Epithelial cell of proximal tubule (primary cell): ENCODE measurements at regions not wholly inside any gene's neighbourhood (a gene's known extent, or its start where the extent isn't known, plus 50 kb on each side); places are given as distances from the start of the nearest gene placed in this dataset.
"Not testable (repeated sequence)": the region's sequence is repeated elsewhere in the genome, so short reads cannot be mapped to it uniquely, and the experiment has no call there.

Source experiments
- DNase-seq: peaks from one replicate; pipeline ENCODE4 v3.0.0-alpha.2; 2011; ENCODE audit warnings: low read depth
- H3K4me3 ChIP-seq: 2 replicates; pipeline ENCODE4 v1.5.1; 2011; ENCODE audit warnings: low read depth, mild to moderate bottlenecking, low read length
- CTCF ChIP-seq: conservative IDR thresholded peaks from 2 replicates; pipeline ENCODE4 v1.5.1; 2012; ENCODE audit warnings: low read depth, mild to moderate bottlenecking, low read length

DNA sequence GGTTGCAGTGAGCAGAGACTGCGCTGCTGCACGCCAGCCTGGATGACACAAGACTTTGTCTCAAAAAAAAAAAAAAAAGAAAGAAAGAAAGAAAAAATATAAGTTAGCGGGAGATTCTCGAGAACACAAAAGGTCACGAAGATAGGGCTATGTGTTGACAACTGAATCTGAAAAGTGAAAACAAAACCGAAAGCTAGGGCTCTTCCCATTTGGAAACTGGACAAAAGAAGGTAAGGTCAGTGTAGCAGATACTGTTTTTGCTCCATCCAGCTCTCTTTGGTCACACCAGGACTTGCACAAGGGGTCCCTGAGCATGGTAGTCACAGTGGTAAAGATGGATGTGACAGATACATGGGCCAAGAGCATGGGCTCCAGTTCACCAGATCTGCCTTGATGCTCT is 60.4 kb upstream of the MAP10 start:
- TF ChIP-seq CTCF = no peak
- no peak overlapping the region for H3K4me3 ChIP-seq
- DNase-seq = no peak

- DNase-seq = not testable (repeated sequence)
Observed at GRCh38 chr1:232745698-232746097, 59.5 kb upstream of the MAP10 start.

GRCh38 chr1:232748910-232749368 is 56.3 kb upstream of the MAP10 start:
- DNase-seq = no peak
- H3K4me3 ChIP-seq = no peak overlapping the region
- TF ChIP-seq CTCF = no peak

More at GRCh38 chr1:232745698-232746097, 59.5 kb upstream of the MAP10 start:
- H3K4me3 ChIP-seq = not testable (repeated sequence)

- no peak overlapping the region for H3K4me3 ChIP-seq
- no peak for TF ChIP-seq CTCF
- no peak for DNase-seq
Observed at GRCh38 chr1:232751393-232752140, 53.6 kb upstream of the MAP10 start.

DNA sequence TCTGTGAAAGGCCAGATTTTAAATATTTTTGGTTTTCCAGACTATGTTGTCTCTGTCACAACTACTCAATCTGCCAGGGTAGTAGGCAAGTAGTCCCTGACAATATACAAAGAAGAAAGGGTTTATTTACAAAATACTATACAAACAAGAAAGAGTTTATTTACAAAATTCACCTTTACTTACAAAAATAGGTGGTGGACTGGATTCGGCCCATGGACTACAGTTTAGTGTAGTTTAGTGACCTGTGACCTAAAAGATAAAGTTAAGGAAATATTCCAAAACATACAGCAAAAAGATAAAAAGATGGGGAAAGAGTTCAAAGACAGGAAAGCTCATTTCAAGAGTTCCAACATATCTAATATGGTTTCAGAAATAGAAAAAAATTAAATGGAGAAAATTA is 52.9 kb upstream of the MAP10 start:
- no peak for DNase-seq
- H3K4me3 ChIP-seq = no peak overlapping the region
- no peak for TF ChIP-seq CTCF

DNA sequence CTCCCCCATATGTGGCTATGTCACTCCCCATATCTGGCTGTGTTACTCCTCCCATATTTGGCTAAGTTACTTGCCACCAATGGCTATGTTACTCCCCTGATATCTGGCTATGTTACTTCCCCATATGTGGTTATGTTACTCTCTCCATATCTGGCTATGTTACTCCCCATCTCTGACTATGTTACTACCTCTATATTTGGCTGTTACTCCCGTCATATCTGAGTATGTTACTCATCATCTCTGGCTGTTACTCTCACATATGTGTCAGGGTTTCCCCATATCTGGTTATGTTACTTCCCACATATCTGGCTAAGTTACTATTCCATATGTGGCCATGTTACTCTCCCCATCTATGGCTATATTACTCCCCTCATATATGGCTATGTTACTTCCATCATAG is 50.3 kb upstream of the MAP10 start:
- no peak for DNase-seq
- H3K4me3 ChIP-seq = no peak overlapping the region
- TF ChIP-seq CTCF = no peak
